Hepatocyte (in vitro differentiated cells): ENCODE measurements at regions not wholly inside any gene's neighbourhood (a gene's known extent, or its start where the extent isn't known, plus 50 kb on each side); places are given as distances from the start of the nearest gene placed in this dataset.

Source experiments
- DNase-seq: peaks from one replicate; pipeline ENCODE4 v3.0.0-alpha.2; 2016; ENCODE audit warnings: low spot score
- H2AFZ ChIP-seq: fragments of 200-600 bp; sonication (generic); 2 replicates; pipeline ENCODE4 v1.6.0; 2016; ENCODE audit warnings: antibody characterized with exemption, mild to moderate bottlenecking
- H3K27ac ChIP-seq: fragments of 200-600 bp; sonication (generic); 2 replicates; pipeline ENCODE4 v1.5.1; 2016; ENCODE audit warnings: mild to moderate bottlenecking
- H3K27me3 ChIP-seq: fragments of 200-600 bp; sonication (generic); 2 replicates; pipeline ENCODE4 v1.6.1; 2016
- H3K36me3 ChIP-seq: fragments of 200-600 bp; sonication (generic); replicated peaks from 2 replicates; pipeline ENCODE4 v1.5.1; 2016; ENCODE audit warnings: low read depth; ENCODE audit not compliant: insufficient read depth
- H3K4me1 ChIP-seq: fragments of 200-600 bp; sonication (generic); 2 replicates; pipeline ENCODE4 v1.5.1; 2016; ENCODE audit warnings: mild to moderate bottlenecking, moderate library complexity; ENCODE audit not compliant: insufficient read depth
- H3K4me2 ChIP-seq: fragments of 200-600 bp; sonication (generic); 2 replicates; pipeline ENCODE4 v1.6.0; 2016
- H3K4me3 ChIP-seq: fragments of 200-600 bp; sonication (generic); 2 replicates; pipeline ENCODE4 v1.5.1; 2016; ENCODE audit warnings: mild to moderate bottlenecking
- H3K79me2 ChIP-seq: fragments of 200-600 bp; sonication (generic); 2 replicates; pipeline ENCODE4 v1.6.0; 2017; ENCODE audit warnings: mild to moderate bottlenecking
- H3K9me2 ChIP-seq: fragments of 200-600 bp; sonication (generic); replicated peaks from 2 replicates; pipeline ENCODE4 v1.6.0; 2017; ENCODE audit warnings: mild to moderate bottlenecking; ENCODE audit not compliant: insufficient read depth
- H3K9me3 ChIP-seq: fragments of 200-600 bp; sonication (generic); 2 replicates; pipeline ENCODE4 v1.5.1; 2016; ENCODE audit warnings: low read depth, mild to moderate bottlenecking
- H4K20me1 ChIP-seq: fragments of 200-600 bp; sonication (generic); 2 replicates; pipeline ENCODE4 v1.6.0; 2016; ENCODE audit warnings: mild to moderate bottlenecking; ENCODE audit not compliant: insufficient read depth, poor library complexity, severe bottlenecking
- CTCF ChIP-seq: fragments of 200-600 bp; sonication (generic); IDR thresholded peaks from 2 replicates; pipeline ENCODE4 v1.5.1; 2016; ENCODE audit warnings: antibody characterized with exemption, mild to moderate bottlenecking; ENCODE audit not compliant: poor library complexity
- EZH2 ChIP-seq: fragments of 200-600 bp; sonication (generic); IDR thresholded peaks from 2 replicates; pipeline ENCODE4 v1.6.1; 2016; ENCODE audit warnings: antibody characterized with exemption, mild to moderate bottlenecking, borderline replicate concordance
- EZH2phosphoT487 ChIP-seq: fragments of 200-600 bp; sonication (generic); IDR thresholded peaks from one replicate; pipeline ENCODE4 v1.6.1; 2018; ENCODE audit warnings: antibody characterized with exemption, mild to moderate bottlenecking, low read depth, moderate library complexity; ENCODE audit not compliant: unreplicated experiment, severe bottlenecking
- WGBS: methylation state at CpG from one replicate; pipeline ENCODE4 v1.1.6; 2016; ENCODE audit warnings: low lambda C conversion rate; ENCODE audit errors: missing lambda C conversion rate; 5-methylcytosine and 5-hydroxymethylcytosine counted together

GRCh38 chr3:166607933-166608521, 770.8 kb upstream of the BCHE start:
- no peak for TF ChIP-seq CTCF
- TF ChIP-seq EZH2, result no peak
- TF ChIP-seq EZH2phosphoT487, result no peak
- Histone ChIP-seq H3K9me3 (no peaks in the 10 kb centered on the region), H3K4me3 (no peak overlapping the region), H3K27ac (no peak overlapping the region), H3K9me2 (no peaks in the 10 kb centered on the region), H2AFZ (no peak overlapping the region), H3K79me2 (no peaks in the 10 kb centered on the region), H3K27me3 (no peaks in the 10 kb centered on the region), H3K36me3 (no peaks in the 10 kb centered on the region), H3K4me1 (no peaks in the 10 kb centered on the region), H4K20me1 (no peaks in the 10 kb centered on the region), H3K4me2 (no peak overlapping the region)
- DNase-seq, result no peak
- WGBS, result 84% methylated on average over 1 of the region's 1 CpG

GRCh38 chr3:166606988-166607387, 769.8 kb upstream of the BCHE start:
- Histone ChIP-seq H3K36me3 (no peaks in the 10 kb centered on the region), H3K4me2 (no peak overlapping the region), H3K4me1 (no peaks in the 10 kb centered on the region), H3K27ac (no peak overlapping the region), H3K27me3 (no peaks in the 10 kb centered on the region), H3K9me3 (no peaks in the 10 kb centered on the region), H3K79me2 (no peaks in the 10 kb centered on the region), H4K20me1 (no peaks in the 10 kb centered on the region), H3K4me3 (no peak overlapping the region), H3K9me2 (no peaks in the 10 kb centered on the region), H2AFZ (no peak overlapping the region)
- DNase-seq, result no peak
- TF ChIP-seq EZH2 (no peak), EZH2phosphoT487 (no peak), CTCF (no peak)

GRCh38 chr3:166593776-166594175, 756.6 kb upstream of the BCHE start:
- no peaks in the 10 kb centered on the region for H3K9me2 ChIP-seq
- no peaks in the 10 kb centered on the region for H3K9me3 ChIP-seq
- H3K4me2 ChIP-seq, result no peak overlapping the region
- H3K27ac ChIP-seq, result no peak overlapping the region
- no peaks in the 10 kb centered on the region for H3K27me3 ChIP-seq
- no peak for TF ChIP-seq EZH2
- TF ChIP-seq CTCF, result no peak
- no peak for TF ChIP-seq EZH2phosphoT487
- DNase-seq, result no peak
- 90% methylated on average over 1 of the region's 1 CpG for WGBS
- no peak overlapping the region for H2AFZ ChIP-seq
- no peaks in the 10 kb centered on the region for H3K36me3 ChIP-seq
- no peaks in the 10 kb centered on the region for H4K20me1 ChIP-seq
- no peaks in the 10 kb centered on the region for H3K79me2 ChIP-seq
- no peak overlapping the region for H3K4me3 ChIP-seq
- no peaks in the 10 kb centered on the region for H3K4me1 ChIP-seq

- 84% methylated on average over 2 of the region's 2 CpGs for WGBS
- H3K27me3 ChIP-seq, result no peaks in the 10 kb centered on the region
- DNase-seq, result no peak
Observed at GRCh38 chr3:166582236-166582635, 745.0 kb upstream of the BCHE start.

More at GRCh38 chr3:166582236-166582635, 745.0 kb upstream of the BCHE start:
- no peaks in the 10 kb centered on the region for H3K36me3 ChIP-seq
- H2AFZ ChIP-seq, result no peak overlapping the region
- H3K4me3 ChIP-seq, result no peak overlapping the region
- no peaks in the 10 kb centered on the region for H3K4me1 ChIP-seq
- no peak overlapping the region for H3K27ac ChIP-seq
- H3K4me2 ChIP-seq, result no peak overlapping the region
- no peaks in the 10 kb centered on the region for H3K9me2 ChIP-seq
- no peaks in the 10 kb centered on the region for H4K20me1 ChIP-seq
- no peaks in the 10 kb centered on the region for H3K9me3 ChIP-seq
- no peak for TF ChIP-seq EZH2
- TF ChIP-seq CTCF, result no peak
- no peak for TF ChIP-seq EZH2phosphoT487
- no peaks in the 10 kb centered on the region for H3K79me2 ChIP-seq
